HL-60 (cell line): ENCODE measurements at regions not wholly inside any gene's neighbourhood (a gene's known extent, or its start where the extent isn't known, plus 50 kb on each side); places are given as distances from the start of the nearest gene placed in this dataset.

Experiments
- DNase-seq, 2 experiments: peaks; one replicate each; pipeline ENCODE4 v3.0.0-alpha.2; 2010 to 2020; ENCODE audit warnings: low read depth in 1 of 2, low spot score in 1 of 2
- H3K27ac ChIP-seq: fragments of 250-450 bp; sonication (Bioruptor Pico); replicated peaks from 2 replicates; pipeline ENCODE4 v1.5.1; 2020; ENCODE audit warnings: mild to moderate bottlenecking, moderate library complexity
- H3K27me3 ChIP-seq: fragments of 250-450 bp; sonication (Bioruptor Pico); 2 replicates; pipeline ENCODE4 v1.5.1; 2021; ENCODE audit warnings: mild to moderate bottlenecking, moderate library complexity; ENCODE audit not compliant: insufficient read depth, poor library complexity, severe bottlenecking
- H3K4me3 ChIP-seq: replicated peaks from 2 replicates; pipeline ENCODE4 v1.5.1; 2011; ENCODE audit warnings: mild to moderate bottlenecking, control low read depth, low read length; ENCODE audit not compliant: insufficient read depth
- GABPA ChIP-seq: IDR thresholded peaks from 2 replicates; pipeline ENCODE4 v1.6.1; 2012; ENCODE audit warnings: low read depth
- POLR2AphosphoS5 ChIP-seq: IDR thresholded peaks from 2 replicates; pipeline ENCODE4 v1.6.1; 2012; ENCODE audit warnings: low read depth
- REST ChIP-seq: IDR thresholded peaks from 2 replicates; pipeline ENCODE4 v1.6.1; 2012; ENCODE audit warnings: low read depth; ENCODE audit not compliant: insufficient replicate concordance
- SPI1 ChIP-seq: IDR thresholded peaks from 2 replicates; pipeline ENCODE4 v1.6.1; 2012; ENCODE audit warnings: low read depth, mild to moderate bottlenecking, borderline replicate concordance
- TF ChIP-seq, protein P1 (sequence below): IDR thresholded peaks from one replicate; pipeline ENCODE4 v1.5.1; 2011; ENCODE audit warnings: low read length, control low read depth, inconsistent platforms; ENCODE audit not compliant: insufficient read depth

DNA sequence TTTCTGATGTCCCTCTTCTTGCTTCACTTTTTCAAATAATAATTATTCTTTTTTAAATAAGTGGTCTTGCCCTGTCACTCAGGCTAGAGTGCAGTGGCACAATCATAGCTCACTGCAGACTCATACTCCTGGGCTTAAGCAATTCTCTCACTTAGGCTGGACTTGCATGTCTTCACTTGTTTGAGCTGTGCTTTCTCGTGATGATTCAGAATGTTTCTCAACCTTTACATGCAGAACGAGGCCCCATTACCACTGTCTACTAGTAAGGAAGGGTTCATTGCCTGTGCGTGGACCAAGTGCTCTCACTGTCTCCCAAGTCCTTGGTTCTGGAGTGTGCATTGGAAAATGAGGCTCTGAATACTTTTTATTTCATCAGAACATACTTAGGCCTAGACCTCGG, 468.6 kb upstream of the COBL start:
- TF ChIP-seq SPI1, result no peak
- TF ChIP-seq, protein P1, sequence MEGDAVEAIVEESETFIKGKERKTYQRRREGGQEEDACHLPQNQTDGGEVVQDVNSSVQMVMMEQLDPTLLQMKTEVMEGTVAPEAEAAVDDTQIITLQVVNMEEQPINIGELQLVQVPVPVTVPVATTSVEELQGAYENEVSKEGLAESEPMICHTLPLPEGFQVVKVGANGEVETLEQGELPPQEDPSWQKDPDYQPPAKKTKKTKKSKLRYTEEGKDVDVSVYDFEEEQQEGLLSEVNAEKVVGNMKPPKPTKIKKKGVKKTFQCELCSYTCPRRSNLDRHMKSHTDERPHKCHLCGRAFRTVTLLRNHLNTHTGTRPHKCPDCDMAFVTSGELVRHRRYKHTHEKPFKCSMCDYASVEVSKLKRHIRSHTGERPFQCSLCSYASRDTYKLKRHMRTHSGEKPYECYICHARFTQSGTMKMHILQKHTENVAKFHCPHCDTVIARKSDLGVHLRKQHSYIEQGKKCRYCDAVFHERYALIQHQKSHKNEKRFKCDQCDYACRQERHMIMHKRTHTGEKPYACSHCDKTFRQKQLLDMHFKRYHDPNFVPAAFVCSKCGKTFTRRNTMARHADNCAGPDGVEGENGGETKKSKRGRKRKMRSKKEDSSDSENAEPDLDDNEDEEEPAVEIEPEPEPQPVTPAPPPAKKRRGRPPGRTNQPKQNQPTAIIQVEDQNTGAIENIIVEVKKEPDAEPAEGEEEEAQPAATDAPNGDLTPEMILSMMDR, result no peak
- no peak for TF ChIP-seq POLR2AphosphoS5
- no peak for TF ChIP-seq GABPA
- no peak for TF ChIP-seq REST
- no peak for DNase-seq
- H3K27ac ChIP-seq, result no peak overlapping the region
- H3K27me3 ChIP-seq, result no peaks in the 10 kb centered on the region
- no peak overlapping the region for H3K4me3 ChIP-seq

DNA sequence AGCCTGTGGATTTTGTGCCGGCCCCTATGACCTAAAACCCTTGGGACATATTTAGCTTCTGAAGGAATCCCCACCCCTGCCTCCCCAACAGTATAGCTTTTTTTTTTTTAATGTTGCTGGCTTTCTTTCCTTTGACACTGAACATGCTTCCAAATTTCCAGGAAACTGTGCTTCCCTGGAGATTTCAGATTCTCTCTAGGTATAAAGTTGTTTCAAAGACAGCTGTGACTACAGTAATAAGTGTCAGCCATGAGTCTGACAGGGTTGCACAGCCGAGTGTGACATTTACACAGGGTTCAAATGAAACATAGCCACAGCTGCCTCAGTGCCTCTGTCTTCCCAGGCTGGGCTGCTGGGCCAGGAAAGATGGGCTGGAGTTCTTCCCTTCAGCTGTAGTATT, 466.6 kb upstream of the COBL start:
- TF ChIP-seq GABPA, result no peak
- TF ChIP-seq, protein P1, result no peak
- TF ChIP-seq POLR2AphosphoS5, result no peak
- TF ChIP-seq SPI1, result no peak
- TF ChIP-seq REST, result no peak
- no peak overlapping the region for H3K27ac ChIP-seq
- DNase-seq, result no peak
- no peaks in the 10 kb centered on the region for H3K27me3 ChIP-seq
- H3K4me3 ChIP-seq, result no peak overlapping the region

- H3K27me3 ChIP-seq, result no peaks in the 10 kb centered on the region
- no peak overlapping the region for H3K27ac ChIP-seq
- no peak for DNase-seq
- TF ChIP-seq REST (no peak), SPI1 (no peak), GABPA (no peak), POLR2AphosphoS5 (no peak)
- TF ChIP-seq, protein P1, result no peak
- H3K4me3 ChIP-seq, result no peak overlapping the region
These were observed 461.5 kb upstream of the COBL start for GRCh38 chr7:51778121-51778520.
